MCF 10A (cell line): ENCODE measurements at regions not wholly inside any gene's neighbourhood (a gene's known extent, or its start where the extent isn't known, plus 50 kb on each side); places are given as distances from the start of the nearest gene placed in this dataset.

Experiments used
- BruUV-seq: library from RNA; stranded (reverse); fragments of 400-500 nt; replicated peaks from 2 replicates; lab custom pipeline; 2021; lab: Mats Ljungman, UMichigan
- CTCF ChIA-PET: fragments of 300-600 bp; sonication (Branson Sonifier 250); formaldehyde crosslinking; extraction: SDS; loops from one replicate; lab custom pipeline; 2021; ENCODE audit warnings: antibody characterized with exemption, inconsistent platforms; lab: Yijun Ruan, JAX
- POLR2A ChIA-PET: fragments of 300-600, 350-650 bp; sonication (Branson Sonifier 250); formaldehyde crosslinking; extraction: SDS; loops from one replicate; lab custom pipeline; 2020; ENCODE audit warnings: antibody characterized with exemption, inconsistent platforms; lab: Yijun Ruan, JAX
- DNase-seq: peaks from one replicate; pipeline ENCODE4 v3.0.0-alpha.2; 2018; ENCODE audit not compliant: unreplicated experiment
- H3K27ac Mint-ChIP-seq: one replicate; pipeline ENCODE4 v1.8.0; 2022; ENCODE audit warnings: mild to moderate bottlenecking, low read depth, mixed read lengths; ENCODE audit not compliant: unreplicated experiment
- H3K27me3 Mint-ChIP-seq: one replicate; pipeline ENCODE4 v1.8.0; 2022; ENCODE audit warnings: mixed read lengths; ENCODE audit not compliant: insufficient read depth, unreplicated experiment
- H3K36me3 Mint-ChIP-seq: one replicate; pipeline ENCODE4 v1.8.0; 2022; ENCODE audit warnings: mild to moderate bottlenecking, moderate library complexity, mixed read lengths; ENCODE audit not compliant: insufficient read depth, unreplicated experiment
- H3K4me1 Mint-ChIP-seq: one replicate; pipeline ENCODE4 v1.8.0; 2022; ENCODE audit warnings: mixed read lengths; ENCODE audit not compliant: insufficient read depth, unreplicated experiment
- H3K4me3 Mint-ChIP-seq: one replicate; pipeline ENCODE4 v1.8.0; 2022; ENCODE audit warnings: mild to moderate bottlenecking, moderate library complexity, mixed read lengths; ENCODE audit not compliant: unreplicated experiment
- H3K9me3 Mint-ChIP-seq: one replicate; pipeline ENCODE4 v1.8.0; 2022; ENCODE audit warnings: mixed read lengths; ENCODE audit not compliant: unreplicated experiment
- intact Hi-C: fragments of 100-400 bp; cut with micrococcal nuclease; formaldehyde crosslinking; loops from 2 replicates; pipeline ENCODE4 v1.14.1; 2022
- TF ChIP-seq, protein P1 (sequence below): fragments of 200-600 bp; IDR thresholded peaks from one replicate; pipeline ENCODE4 v1.8.0; 2022; ENCODE audit warnings: antibody characterized with exemption, mild to moderate bottlenecking; ENCODE audit not compliant: unreplicated experiment

DNA sequence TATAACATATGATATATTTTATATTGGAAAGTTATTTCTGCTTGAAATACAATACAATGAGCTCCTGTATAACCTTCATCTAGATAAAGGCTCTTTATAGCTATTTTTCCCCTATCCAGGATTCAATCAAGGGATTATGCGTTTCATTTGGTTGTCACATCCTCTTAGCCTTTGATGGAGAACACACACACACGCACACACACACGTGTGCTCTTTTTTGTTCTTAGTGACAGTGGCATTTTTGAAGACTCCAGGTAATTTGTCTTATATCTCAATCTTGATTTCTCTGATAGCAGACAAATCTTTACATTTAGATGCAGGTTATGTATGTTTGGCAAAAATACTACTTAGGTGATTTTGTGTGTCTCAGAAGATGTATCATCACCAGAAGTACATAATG is 144.2 kb upstream of the CEP126 start:
- no TSS peak for BruUV-seq
- intact Hi-C loops = no loop called here
- Mint-ChIP-seq H3K4me1 (no peaks in the 10 kb centered on the region), H3K27ac (no peak overlapping the region), H3K27me3 (no peaks in the 10 kb centered on the region), H3K9me3 (peaks cover 10% of the 10 kb centered on the region), H3K36me3 (peaks cover 7% of the 10 kb centered on the region), H3K4me3 (no peak overlapping the region)
- no peak for DNase-seq
- POLR2A ChIA-PET = no interaction called here
- CTCF ChIA-PET = no interaction called here
- TF ChIP-seq, protein P1, sequence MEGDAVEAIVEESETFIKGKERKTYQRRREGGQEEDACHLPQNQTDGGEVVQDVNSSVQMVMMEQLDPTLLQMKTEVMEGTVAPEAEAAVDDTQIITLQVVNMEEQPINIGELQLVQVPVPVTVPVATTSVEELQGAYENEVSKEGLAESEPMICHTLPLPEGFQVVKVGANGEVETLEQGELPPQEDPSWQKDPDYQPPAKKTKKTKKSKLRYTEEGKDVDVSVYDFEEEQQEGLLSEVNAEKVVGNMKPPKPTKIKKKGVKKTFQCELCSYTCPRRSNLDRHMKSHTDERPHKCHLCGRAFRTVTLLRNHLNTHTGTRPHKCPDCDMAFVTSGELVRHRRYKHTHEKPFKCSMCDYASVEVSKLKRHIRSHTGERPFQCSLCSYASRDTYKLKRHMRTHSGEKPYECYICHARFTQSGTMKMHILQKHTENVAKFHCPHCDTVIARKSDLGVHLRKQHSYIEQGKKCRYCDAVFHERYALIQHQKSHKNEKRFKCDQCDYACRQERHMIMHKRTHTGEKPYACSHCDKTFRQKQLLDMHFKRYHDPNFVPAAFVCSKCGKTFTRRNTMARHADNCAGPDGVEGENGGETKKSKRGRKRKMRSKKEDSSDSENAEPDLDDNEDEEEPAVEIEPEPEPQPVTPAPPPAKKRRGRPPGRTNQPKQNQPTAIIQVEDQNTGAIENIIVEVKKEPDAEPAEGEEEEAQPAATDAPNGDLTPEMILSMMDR = no peak

DNA sequence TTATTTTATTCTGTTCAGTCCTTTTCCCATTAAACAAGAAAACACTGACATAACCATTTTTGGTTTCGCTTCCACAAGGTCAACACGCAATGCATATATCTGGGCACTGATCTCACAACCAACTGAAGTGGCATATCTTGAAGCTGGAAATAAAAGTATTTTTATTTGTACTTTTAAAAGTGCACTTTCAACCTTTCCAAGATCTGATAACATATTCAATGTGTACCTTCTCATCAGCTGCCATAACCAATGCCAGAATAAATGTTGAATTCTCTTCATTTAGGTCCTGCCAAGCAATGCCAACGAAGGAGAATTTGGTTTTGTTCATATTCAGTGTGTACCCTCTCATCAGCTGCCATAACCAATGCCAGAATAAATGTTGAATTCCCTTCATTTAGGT is 148.9 kb upstream of the CEP126 start:
- Mint-ChIP-seq H3K27me3 (no peaks in the 10 kb centered on the region), H3K4me1 (peaks cover 8% of the 10 kb centered on the region), H3K4me3 (no peak overlapping the region), H3K27ac (no peak overlapping the region), H3K36me3 (no peaks in the 10 kb centered on the region), H3K9me3 (peaks cover 10% of the 10 kb centered on the region)
- TF ChIP-seq, protein P1 = no peak
- no peak for DNase-seq
- intact Hi-C loops = no loop called here
- ChIA-PET CTCF (interaction anchor here (0.6 to 1.5 kb wide), 3 partner anchors 14 to 491 kb away, joined by 3 to 7 read pairs (median 4); no protein-coding TSS in a partner anchor), POLR2A (interaction anchor here (1.4 kb wide), 1 partner anchor 18 kb away, joined by 4 read pairs; no protein-coding TSS in a partner anchor)
- BruUV-seq = no TSS peak

DNA sequence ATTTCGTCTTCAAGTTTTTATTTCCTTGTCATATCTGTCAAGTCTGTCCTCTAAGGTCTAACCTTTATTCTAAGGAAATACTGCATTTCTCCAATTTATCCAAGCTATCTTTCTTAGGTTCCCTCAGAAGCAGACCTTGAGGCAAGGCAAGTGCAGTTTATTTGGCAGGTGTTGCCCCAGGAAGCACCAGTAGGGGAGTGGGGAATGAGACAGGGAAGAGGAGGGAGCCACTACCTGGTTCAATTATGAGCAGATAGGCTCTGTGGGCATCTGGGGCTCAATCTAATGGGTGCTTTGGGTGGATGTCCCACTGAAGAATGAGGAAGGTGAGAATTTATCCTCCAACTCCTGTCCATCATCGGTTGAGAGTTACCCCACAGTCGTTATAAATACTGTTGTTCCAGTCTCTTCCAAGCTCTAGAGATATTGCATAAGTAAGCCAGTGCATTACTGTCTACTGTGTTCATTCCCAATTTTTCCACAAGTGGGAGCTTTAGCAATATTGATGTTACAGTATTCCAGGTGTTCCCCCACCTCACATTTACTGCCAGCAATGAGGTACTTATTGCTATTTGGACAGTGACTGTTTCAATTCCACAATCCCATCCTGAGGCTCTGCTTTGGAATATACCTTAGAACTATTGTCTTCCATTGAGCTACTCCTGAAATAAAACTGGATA is 154.9 kb upstream of the CEP126 start:
- Mint-ChIP-seq H3K9me3 (no peaks in the 10 kb centered on the region), H3K36me3 (no peaks in the 10 kb centered on the region), H3K27me3 (no peaks in the 10 kb centered on the region), H3K4me3 (no peak overlapping the region), H3K4me1 (peaks cover 15% of the 10 kb centered on the region), H3K27ac (peak overlapping the region; percentile 39)
- TF ChIP-seq, protein P1 = peak; percentile 10
- ChIA-PET POLR2A (interaction anchor here (0.6 to 2.7 kb wide), 5 partner anchors 9 to 92 kb away, joined by 3 to 11 read pairs (median 5); no protein-coding TSS in a partner anchor), CTCF (interaction anchor here (0.5 to 4.2 kb wide), 18 partner anchors 10 to 815 kb away, joined by 3 to 20 read pairs (median 4); no protein-coding TSS in a partner anchor)
- intact Hi-C loops = loop anchor here (5.0 kb wide), 1 partner anchor 87 kb away; no protein-coding TSS in a partner anchor
- DNase-seq = peak; percentile 49
- BruUV-seq = no TSS peak

DNA sequence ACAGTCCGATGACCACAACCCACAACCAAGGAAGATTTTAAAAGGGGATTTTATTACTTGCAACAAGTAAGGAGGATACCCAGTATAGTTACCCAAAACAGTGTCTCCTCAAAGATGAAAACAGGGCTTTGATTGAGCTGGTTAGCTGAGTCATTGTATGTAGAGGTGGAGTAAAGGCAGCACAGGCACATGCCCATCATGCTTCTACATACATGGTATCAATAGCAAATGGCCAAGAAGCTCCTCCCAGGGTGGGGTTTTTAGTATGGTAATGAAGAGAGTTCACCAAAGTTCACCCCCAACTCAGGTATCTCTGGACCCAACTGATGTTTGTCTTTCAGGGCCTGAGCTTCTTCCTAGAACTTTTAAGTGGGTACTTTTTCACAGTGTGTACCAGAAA is 157.1 kb upstream of the CEP126 start:
- Mint-ChIP-seq H3K36me3 (no peaks in the 10 kb centered on the region), H3K4me3 (no peak overlapping the region), H3K9me3 (no peaks in the 10 kb centered on the region), H3K4me1 (peaks cover 14% of the 10 kb centered on the region), H3K27ac (no peak overlapping the region), H3K27me3 (no peaks in the 10 kb centered on the region)
- intact Hi-C loops = no loop called here
- BruUV-seq = no TSS peak
- no peak for DNase-seq
- TF ChIP-seq, protein P1 = no peak
- ChIA-PET CTCF (interaction anchor here (4.2 kb wide), 1 partner anchor 90 kb away, joined by 20 read pairs; no protein-coding TSS in a partner anchor), POLR2A (no interaction called here)
